DMS114 treated with DMSO at 0.1 percent for 48 hours (cell line): ENCODE measurements at regions not wholly inside any gene's neighbourhood (a gene's known extent, or its start where the extent isn't known, plus 50 kb on each side); places are given as distances from the start of the nearest gene placed in this dataset.
"Not testable (repeated sequence)": the region's sequence is repeated elsewhere in the genome, so short reads cannot be mapped to it uniquely, and the experiment has no call there.

ENCODE experiments used
- DNase-seq: peaks from one replicate; lab custom pipeline; 2025; ENCODE audit not compliant: unreplicated experiment; lab: John Stamatoyannopoulos, UW

GRCh38 chr7:10537764-10538163 lies 435.9 kb upstream of the PHF14 start:
- DNase-seq: no peak

GRCh38 chr7:10557375-10557774 lies 416.3 kb upstream of the PHF14 start:
- no peak for DNase-seq

- no peak for DNase-seq
Observed at GRCh38 chr7:10560497-10560896, 413.2 kb upstream of the PHF14 start.

- DNase-seq: no peak
Observed at GRCh38 chr7:10568891-10569290, 404.8 kb upstream of the PHF14 start.

GRCh38 chr7:10571759-10572158 lies 401.9 kb upstream of the PHF14 start:
- DNase-seq: no peak

GRCh38 chr7:10577866-10578374 lies 395.8 kb upstream of the PHF14 start:
- DNase-seq: no peak

GRCh38 chr7:10579561-10579960 lies 394.1 kb upstream of the PHF14 start:
- no peak for DNase-seq

GRCh38 chr7:10584886-10585285 lies 388.8 kb upstream of the PHF14 start:
- no peak for DNase-seq

GRCh38 chr7:10588084-10588483 lies 385.6 kb upstream of the PHF14 start:
- DNase-seq: no peak

- no peak for DNase-seq
Observed at GRCh38 chr7:10592604-10593003, 381.1 kb upstream of the PHF14 start.

- no peak for DNase-seq
Observed at GRCh38 chr7:10593080-10593479, 380.6 kb upstream of the PHF14 start.

GRCh38 chr7:10596827-10597226 lies 376.8 kb upstream of the PHF14 start:
- no peak for DNase-seq

- no peak for DNase-seq
Observed at GRCh38 chr7:10604128-10604527, 369.5 kb upstream of the PHF14 start.

GRCh38 chr7:10612950-10613349 lies 360.7 kb upstream of the PHF14 start:
- no peak for DNase-seq

- no peak for DNase-seq
Observed at GRCh38 chr7:10618953-10619352, 354.7 kb upstream of the PHF14 start.

GRCh38 chr7:10632712-10633111 lies 341.0 kb upstream of the PHF14 start:
- DNase-seq: no peak

GRCh38 chr7:10634239-10634638 lies 339.4 kb upstream of the PHF14 start:
- DNase-seq: no peak

GRCh38 chr7:10637991-10638390 lies 335.7 kb upstream of the PHF14 start:
- DNase-seq: no peak

GRCh38 chr7:10643545-10643944 lies 330.1 kb upstream of the PHF14 start:
- no peak for DNase-seq

- DNase-seq: no peak
Observed at GRCh38 chr7:10644849-10645248, 328.8 kb upstream of the PHF14 start.

GRCh38 chr7:10646194-10646593 lies 327.5 kb upstream of the PHF14 start:
- DNase-seq: no peak

GRCh38 chr7:10648289-10648688 lies 325.4 kb upstream of the PHF14 start:
- no peak for DNase-seq

- DNase-seq: not testable (repeated sequence)
Observed at GRCh38 chr7:10649120-10649519, 324.6 kb upstream of the PHF14 start.

- DNase-seq: no peak
Observed at GRCh38 chr7:10655031-10655430, 318.6 kb upstream of the PHF14 start.
